HUES48 (cell line): ENCODE measurements at regions not wholly inside any gene's neighbourhood (a gene's known extent, or its start where the extent isn't known, plus 50 kb on each side); places are given as distances from the start of the nearest gene placed in this dataset.

Experiments
- H3K27ac ChIP-seq: one replicate; pipeline ENCODE4 v1.7.0; 2013; ENCODE audit warnings: low read depth, low read length, inconsistent platforms
- H3K27me3 ChIP-seq: 2 replicates; pipeline ENCODE4 v1.6.1; 2013; ENCODE audit warnings: mild to moderate bottlenecking, low read length; ENCODE audit not compliant: control insufficient read depth, insufficient read depth
- H3K36me3 ChIP-seq: 2 replicates; pipeline ENCODE4 v1.6.1; 2013; ENCODE audit warnings: low read length; ENCODE audit not compliant: control insufficient read depth, insufficient read depth
- H3K4me1 ChIP-seq: 2 replicates; pipeline ENCODE4 v1.6.1; 2013; ENCODE audit warnings: mild to moderate bottlenecking, low read length; ENCODE audit not compliant: control insufficient read depth, insufficient read depth
- H3K4me3 ChIP-seq: 2 replicates; pipeline ENCODE4 v1.5.1; 2013; ENCODE audit warnings: mild to moderate bottlenecking, low read depth, low read length
- H3K9ac ChIP-seq: 2 replicates; pipeline ENCODE4 v1.6.1; 2013; ENCODE audit warnings: mild to moderate bottlenecking, low read depth, low read length, moderate library complexity
- H3K9me3 ChIP-seq: 2 replicates; pipeline ENCODE4 v1.6.1; 2013; ENCODE audit warnings: low read length; ENCODE audit not compliant: control insufficient read depth, insufficient read depth

GRCh38 chr22:23522623-23523251 lies 57.4 kb downstream of the IGLL1 start:
- H3K27me3 ChIP-seq, result peaks cover 60% of the 10 kb centered on the region
- no peak overlapping the region for H3K9ac ChIP-seq
- no peaks in the 10 kb centered on the region for H3K36me3 ChIP-seq
- no peaks in the 10 kb centered on the region for H3K9me3 ChIP-seq
- peak overlapping the region; percentile 47; the same call in 1 of the 2 replicates for H3K4me3 ChIP-seq
- H3K27ac ChIP-seq, result peak overlapping the region; percentile 31
- H3K4me1 ChIP-seq, result peaks cover 10% of the 10 kb centered on the region

DNA sequence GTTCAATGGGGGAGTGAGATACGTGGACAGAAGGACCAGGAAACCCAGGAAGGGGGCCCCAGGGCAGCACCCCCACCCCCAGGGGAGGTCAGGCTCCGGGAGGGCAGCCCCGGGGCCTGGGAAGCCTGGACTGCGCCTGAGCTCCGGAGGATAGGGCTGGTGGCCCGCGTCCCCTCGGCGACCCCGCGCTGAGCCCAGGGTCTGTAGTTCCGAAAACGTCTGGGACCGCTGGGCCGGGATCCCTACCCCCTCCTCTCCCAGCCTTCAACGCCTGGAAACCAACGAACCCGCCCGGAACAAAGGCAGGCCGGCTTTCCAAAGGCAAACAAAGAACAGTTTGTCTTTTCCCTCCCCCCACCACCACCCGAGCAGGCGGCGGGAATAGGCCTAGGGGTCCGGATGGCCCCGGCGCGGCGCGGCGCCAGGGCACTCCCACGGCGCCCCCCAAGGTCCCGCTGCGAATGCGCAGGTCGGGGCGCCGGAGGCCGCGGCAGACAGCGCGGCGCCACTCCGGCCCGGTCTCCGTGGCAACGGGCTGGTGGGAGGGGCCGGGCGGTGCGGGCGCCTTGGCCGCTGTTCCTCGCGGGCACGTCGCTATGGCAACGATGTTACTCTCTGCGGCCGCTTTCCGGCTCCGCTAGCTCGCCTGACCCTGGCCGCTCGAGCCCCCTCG lies 58.5 kb downstream of the IGLL1 start:
- Histone ChIP-seq H3K4me1 (peaks cover 10% of the 10 kb centered on the region), H3K36me3 (no peaks in the 10 kb centered on the region), H3K9me3 (no peaks in the 10 kb centered on the region), H3K27ac (peak overlapping the region; percentile 90), H3K4me3 (peak overlapping the region; percentile 58), H3K27me3 (peaks cover 60% of the 10 kb centered on the region), H3K9ac (peak overlapping the region; percentile 67)

DNA sequence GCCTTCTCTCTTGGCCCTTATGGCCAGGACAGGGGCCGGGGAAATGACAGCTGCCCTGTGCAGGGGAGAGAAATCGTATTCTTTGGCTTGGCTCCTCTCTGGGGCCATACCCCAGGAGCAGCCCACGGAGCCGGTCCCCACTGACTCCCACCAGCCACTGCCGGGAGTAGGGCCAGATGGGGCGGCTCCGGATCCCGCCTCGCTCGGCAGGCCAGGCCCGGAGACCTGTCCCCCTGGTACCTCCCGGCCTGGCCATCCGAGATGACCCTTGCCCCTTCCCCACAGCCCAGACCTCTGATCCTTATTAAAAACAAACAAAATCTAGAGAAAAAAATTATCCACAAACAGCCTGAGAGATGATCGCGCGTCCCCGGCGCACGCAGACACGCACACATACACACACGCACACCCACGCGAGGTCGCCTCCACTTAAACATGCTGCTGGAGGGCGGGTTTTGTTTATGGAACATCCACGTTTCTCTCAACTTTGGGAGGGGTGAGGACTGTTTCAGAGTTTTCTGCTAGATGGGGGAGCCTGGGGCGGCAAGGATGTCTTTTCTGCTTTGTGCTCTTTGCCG lies 59.1 kb downstream of the IGLL1 start:
- H3K27ac ChIP-seq, result peak overlapping the region; percentile 90
- peaks cover 57% of the 10 kb centered on the region for H3K27me3 ChIP-seq
- H3K36me3 ChIP-seq, result no peaks in the 10 kb centered on the region
- H3K9ac ChIP-seq, result peak overlapping the region; percentile 67
- H3K4me3 ChIP-seq, result peak overlapping the region; percentile 58
- peaks cover 10% of the 10 kb centered on the region for H3K4me1 ChIP-seq
- no peaks in the 10 kb centered on the region for H3K9me3 ChIP-seq

GRCh38 chr22:23519442-23520157 lies 60.5 kb downstream of the IGLL1 start:
- H3K4me1 ChIP-seq, result peaks cover 10% of the 10 kb centered on the region
- H3K9ac ChIP-seq, result no peak overlapping the region
- no peak overlapping the region for H3K27ac ChIP-seq
- no peaks in the 10 kb centered on the region for H3K36me3 ChIP-seq
- H3K27me3 ChIP-seq, result peaks cover 47% of the 10 kb centered on the region
- no peaks in the 10 kb centered on the region for H3K9me3 ChIP-seq
- no peak overlapping the region for H3K4me3 ChIP-seq

DNA sequence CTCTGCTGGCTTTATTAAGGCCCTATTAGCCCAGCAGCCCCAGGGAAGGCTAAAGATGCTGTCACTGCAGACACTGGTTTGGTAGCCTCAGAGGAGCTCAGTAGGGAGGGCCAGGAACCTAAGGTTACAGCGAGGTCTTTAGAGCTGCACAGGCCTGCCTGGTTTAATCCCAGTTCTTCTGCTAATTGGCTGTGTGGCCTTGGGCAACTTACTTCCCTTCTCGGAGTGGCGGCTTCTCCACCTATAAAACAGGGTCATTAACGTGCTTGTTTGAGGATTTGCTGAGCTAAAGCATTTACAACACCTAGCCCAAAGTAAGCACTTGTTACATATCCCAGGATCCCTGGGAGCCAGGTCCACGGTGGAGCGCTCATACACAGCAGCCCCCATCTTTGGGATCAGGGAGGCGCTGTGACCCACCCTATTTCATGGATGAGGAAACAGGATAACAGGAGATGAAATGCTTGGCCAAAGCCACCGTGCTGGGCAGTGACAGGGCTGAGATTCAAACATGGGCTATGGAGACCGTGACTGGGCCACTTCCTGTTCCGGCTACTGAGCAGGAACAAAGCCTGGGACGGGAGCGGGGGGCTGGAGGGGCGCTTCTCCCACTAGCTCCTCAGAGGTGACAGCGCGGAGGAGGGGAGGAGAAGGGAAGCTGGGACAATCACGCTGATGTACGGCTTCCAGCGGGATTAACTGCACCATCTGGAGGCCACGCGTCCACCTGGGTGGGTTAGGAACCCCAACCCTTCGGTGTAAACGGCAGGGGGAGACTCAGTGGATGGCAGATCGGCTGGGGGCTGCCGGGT lies 61.5 kb downstream of the IGLL1 start:
- no peak overlapping the region for H3K4me3 ChIP-seq
- H3K36me3 ChIP-seq, result no peaks in the 10 kb centered on the region
- H3K27ac ChIP-seq, result no peak overlapping the region
- H3K9me3 ChIP-seq, result no peaks in the 10 kb centered on the region
- peaks cover 10% of the 10 kb centered on the region for H3K4me1 ChIP-seq
- H3K27me3 ChIP-seq, result peaks cover 37% of the 10 kb centered on the region
- no peak overlapping the region for H3K9ac ChIP-seq

DNA sequence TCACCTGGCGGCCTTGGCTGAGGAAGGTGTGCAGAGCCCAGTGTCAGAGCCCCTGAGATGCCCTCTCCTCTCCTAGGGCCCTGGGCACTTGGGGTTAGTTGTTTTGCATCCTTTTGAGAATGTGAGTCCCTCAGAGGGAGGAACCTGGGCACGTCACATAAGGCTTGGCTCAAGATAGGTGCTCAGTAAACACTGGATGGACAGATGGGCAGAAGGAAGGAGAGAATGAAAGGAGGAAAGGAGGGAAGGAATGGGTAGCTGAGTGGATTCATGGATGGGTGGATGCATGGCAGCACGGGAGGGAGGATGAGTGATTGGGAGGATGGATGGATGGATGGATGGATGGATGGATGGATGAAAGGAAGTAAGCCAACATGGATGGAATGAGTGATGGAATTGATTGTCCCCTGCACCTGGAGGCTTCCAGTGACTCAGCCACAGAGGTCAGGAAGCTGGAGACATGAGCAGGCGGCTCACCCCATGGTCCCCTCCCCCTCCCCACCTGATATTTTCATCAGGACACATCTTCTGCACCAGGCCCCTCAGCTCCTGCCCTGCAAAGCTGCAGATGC lies 62.2 kb downstream of the IGLL1 start:
- H3K27me3 ChIP-seq, result peaks cover 30% of the 10 kb centered on the region
- no peaks in the 10 kb centered on the region for H3K9me3 ChIP-seq
- no peak overlapping the region for H3K4me3 ChIP-seq
- H3K4me1 ChIP-seq, result peaks cover 8% of the 10 kb centered on the region
- H3K36me3 ChIP-seq, result no peaks in the 10 kb centered on the region
- no peak overlapping the region for H3K9ac ChIP-seq
- no peak overlapping the region for H3K27ac ChIP-seq

- Histone ChIP-seq H3K27me3 (peaks cover 23% of the 10 kb centered on the region), H3K9ac (no peak overlapping the region), H3K4me3 (no peak overlapping the region), H3K9me3 (no peaks in the 10 kb centered on the region), H3K4me1 (peaks cover 7% of the 10 kb centered on the region), H3K36me3 (no peaks in the 10 kb centered on the region), H3K27ac (no peak overlapping the region)
These were observed 63.8 kb downstream of the IGLL1 start for GRCh38 chr22:23516304-23516703.

DNA sequence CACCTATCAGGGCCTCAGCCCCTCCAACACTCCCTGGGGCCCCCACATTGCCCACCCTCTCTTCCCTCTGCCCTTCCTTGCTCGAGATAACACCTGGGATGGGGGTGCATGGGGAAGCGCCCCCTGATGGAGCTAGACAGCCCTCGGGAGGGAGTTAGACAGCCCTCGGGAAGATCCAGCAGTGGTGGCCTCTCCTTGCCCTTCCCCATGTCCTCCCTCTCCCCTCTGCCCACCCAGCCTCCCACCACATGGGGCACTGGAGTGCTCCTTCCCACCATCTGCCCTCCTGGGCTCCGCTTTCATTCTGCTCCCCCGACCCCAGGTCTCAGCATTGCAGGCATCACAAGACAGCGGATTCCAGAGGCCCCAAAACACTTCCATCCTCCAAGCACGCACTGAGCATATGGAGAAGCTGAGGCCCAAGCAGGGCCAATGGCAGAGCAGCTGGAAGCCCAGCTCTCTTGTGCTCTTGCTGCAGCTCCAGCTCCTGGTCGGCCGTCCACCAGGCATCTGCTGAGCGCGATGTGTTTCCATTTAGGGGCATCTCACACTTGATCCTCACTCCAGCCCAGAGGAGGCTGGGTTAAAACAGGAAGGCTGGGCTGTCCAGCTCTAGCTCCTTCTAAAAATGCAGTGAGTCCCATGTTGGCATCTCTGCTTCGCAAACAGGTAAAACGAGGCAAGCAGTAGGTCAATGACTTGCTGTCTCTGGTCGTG lies 65.6 kb downstream of the IGLL1 start:
- Histone ChIP-seq H3K36me3 (no peaks in the 10 kb centered on the region), H3K9ac (no peak overlapping the region), H3K4me1 (no peaks in the 10 kb centered on the region), H3K27me3 (peaks cover 9% of the 10 kb centered on the region; the same call in 1 of the 2 replicates), H3K4me3 (no peak overlapping the region), H3K27ac (no peak overlapping the region), H3K9me3 (no peaks in the 10 kb centered on the region)

DNA sequence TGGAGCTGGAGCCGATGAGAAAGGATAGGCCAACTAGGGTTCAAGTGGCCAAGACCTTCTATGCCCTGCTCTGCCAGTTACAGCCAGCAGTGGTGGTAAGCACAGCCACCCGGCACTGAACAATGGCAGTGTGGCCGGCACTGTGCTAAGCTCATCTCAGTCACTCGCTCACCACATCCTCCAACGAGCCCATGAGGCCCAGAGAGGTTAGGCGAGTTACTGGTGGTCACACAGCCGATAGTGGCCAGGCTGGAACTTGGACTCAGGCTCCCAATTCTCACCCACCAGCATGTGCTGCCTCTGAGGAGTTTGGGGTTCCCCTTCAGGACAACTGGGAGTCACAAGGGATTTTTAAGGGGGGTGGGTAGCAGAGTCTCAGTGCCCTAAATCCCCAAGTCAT lies 66.4 kb downstream of the IGLL1 start:
- no peak overlapping the region for H3K4me3 ChIP-seq
- H3K27me3 ChIP-seq, result peaks cover 5% of the 10 kb centered on the region; the same call in 1 of the 2 replicates
- H3K9ac ChIP-seq, result no peak overlapping the region
- H3K36me3 ChIP-seq, result no peaks in the 10 kb centered on the region
- H3K9me3 ChIP-seq, result no peaks in the 10 kb centered on the region
- H3K4me1 ChIP-seq, result no peaks in the 10 kb centered on the region
- H3K27ac ChIP-seq, result no peak overlapping the region

DNA sequence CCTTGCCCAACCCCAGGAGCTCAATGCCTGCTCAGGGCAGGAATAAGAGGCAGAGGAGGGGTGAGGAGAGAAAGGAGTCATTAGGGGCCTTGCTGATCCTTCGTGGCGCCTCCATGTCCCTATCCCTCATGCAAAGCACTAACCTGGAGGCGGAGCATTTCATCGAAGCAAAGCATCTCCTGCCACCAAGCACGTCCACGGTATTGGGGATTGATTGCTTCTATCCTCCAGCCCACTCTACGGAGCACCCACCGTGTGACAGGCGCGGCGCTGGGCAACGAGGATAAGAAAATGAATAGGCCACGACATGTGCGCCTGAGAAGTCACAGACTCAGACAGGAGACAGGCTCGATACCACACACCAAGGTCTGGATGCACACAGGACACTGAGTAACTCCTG lies 67.0 kb downstream of the IGLL1 start:
- H3K9ac ChIP-seq, result no peak overlapping the region
- H3K27me3 ChIP-seq, result no peaks in the 10 kb centered on the region
- no peaks in the 10 kb centered on the region for H3K4me1 ChIP-seq
- no peaks in the 10 kb centered on the region for H3K9me3 ChIP-seq
- no peaks in the 10 kb centered on the region for H3K36me3 ChIP-seq
- H3K27ac ChIP-seq, result no peak overlapping the region
- no peak overlapping the region for H3K4me3 ChIP-seq
